GM23248 (cell line): ENCODE measurements at regions not wholly inside any gene's neighbourhood (a gene's known extent, or its start where the extent isn't known, plus 50 kb on each side); places are given as distances from the start of the nearest gene placed in this dataset.

Source experiments
- DNase-seq: peaks from one replicate; pipeline ENCODE4 v3.0.0-alpha.2; 2015
- H2AFZ ChIP-seq: fragments of 200-600 bp; sonication (generic); 2 replicates; pipeline ENCODE4 v1.6.1; 2016; ENCODE audit warnings: antibody characterized with exemption
- H3F3A ChIP-seq: fragments of 200-600 bp; sonication (generic); 2 replicates; pipeline ENCODE4 v1.6.1; 2016; ENCODE audit warnings: mild to moderate bottlenecking, antibody characterized with exemption, mixed run types; ENCODE audit not compliant: insufficient read depth
- H3K27ac ChIP-seq: fragments of 200-600 bp; sonication (generic); 2 replicates; pipeline ENCODE4 v1.5.1; 2016; ENCODE audit warnings: mild to moderate bottlenecking
- H3K27me3 ChIP-seq: fragments of 200-600 bp; sonication (generic); replicated peaks from 2 replicates; pipeline ENCODE4 v1.6.1; 2016; ENCODE audit warnings: mild to moderate bottlenecking; ENCODE audit not compliant: insufficient read depth
- H3K36me3 ChIP-seq: fragments of 200-600 bp; sonication (generic); 2 replicates; pipeline ENCODE4 v1.6.1; 2016; ENCODE audit warnings: low read depth, mild to moderate bottlenecking
- H3K4me1 ChIP-seq: fragments of 200-600 bp; sonication (generic); 2 replicates; pipeline ENCODE4 v1.6.1; 2016; ENCODE audit warnings: mild to moderate bottlenecking; ENCODE audit not compliant: insufficient read depth
- H3K4me2 ChIP-seq: fragments of 200-600 bp; sonication (generic); one replicate; pipeline ENCODE4 v1.6.1; 2016; ENCODE audit warnings: mild to moderate bottlenecking; ENCODE audit not compliant: unreplicated experiment
- H3K4me3 ChIP-seq: fragments of 200-600 bp; sonication (generic); 2 replicates; pipeline ENCODE4 v1.5.1; 2016; ENCODE audit warnings: mild to moderate bottlenecking
- H3K79me2 ChIP-seq: fragments of 200-600 bp; sonication (generic); 2 replicates; pipeline ENCODE4 v1.6.1; 2016; ENCODE audit warnings: mild to moderate bottlenecking; ENCODE audit not compliant: insufficient read depth
- H3K9ac ChIP-seq: fragments of 200-600 bp; sonication (generic); 2 replicates; pipeline ENCODE4 v1.6.1; 2016; ENCODE audit warnings: mild to moderate bottlenecking
- H3K9me2 ChIP-seq: fragments of 200-600 bp; sonication (generic); 2 replicates; pipeline ENCODE4 v1.6.1; 2016; ENCODE audit warnings: mixed run types, mild to moderate bottlenecking, moderate library complexity; ENCODE audit not compliant: insufficient read depth
- H3K9me3 ChIP-seq: fragments of 200-600 bp; sonication (generic); one replicate; pipeline ENCODE4 v1.6.1; 2017; ENCODE audit warnings: low read depth
- H4K20me1 ChIP-seq: fragments of 200-600 bp; sonication (generic); 2 replicates; pipeline ENCODE4 v1.6.0; 2016; ENCODE audit not compliant: insufficient read depth
- EZH2 ChIP-seq: fragments of 200-600 bp; sonication (generic); IDR thresholded peaks from 2 replicates; pipeline ENCODE4 v1.6.1; 2018; ENCODE audit warnings: antibody characterized with exemption, mild to moderate bottlenecking; ENCODE audit not compliant: insufficient read depth, poor library complexity, severe bottlenecking
- EZH2phosphoT487 ChIP-seq: fragments of 200-600 bp; sonication (generic); IDR thresholded peaks from 2 replicates; pipeline ENCODE4 v1.6.1; 2018; ENCODE audit warnings: antibody characterized with exemption, moderate library complexity, mild to moderate bottlenecking, low read depth; ENCODE audit not compliant: insufficient read depth
- WGBS, 2 experiments: methylation state at CpG; one replicate each; pipeline ENCODE4 v1.1.6; 2015 to 2017; ENCODE audit warnings: low lambda C conversion rate in 2 of 2, low coverage in 1 of 2; ENCODE audit errors: missing lambda C conversion rate in 2 of 2; 5-methylcytosine and 5-hydroxymethylcytosine counted together
- in situ Hi-C: fragments of 300-500 bp; cut with MboI; formaldehyde crosslinking; loops from 2 replicates; pipeline ENCODE4 v1.15.0; 2020

DNA sequence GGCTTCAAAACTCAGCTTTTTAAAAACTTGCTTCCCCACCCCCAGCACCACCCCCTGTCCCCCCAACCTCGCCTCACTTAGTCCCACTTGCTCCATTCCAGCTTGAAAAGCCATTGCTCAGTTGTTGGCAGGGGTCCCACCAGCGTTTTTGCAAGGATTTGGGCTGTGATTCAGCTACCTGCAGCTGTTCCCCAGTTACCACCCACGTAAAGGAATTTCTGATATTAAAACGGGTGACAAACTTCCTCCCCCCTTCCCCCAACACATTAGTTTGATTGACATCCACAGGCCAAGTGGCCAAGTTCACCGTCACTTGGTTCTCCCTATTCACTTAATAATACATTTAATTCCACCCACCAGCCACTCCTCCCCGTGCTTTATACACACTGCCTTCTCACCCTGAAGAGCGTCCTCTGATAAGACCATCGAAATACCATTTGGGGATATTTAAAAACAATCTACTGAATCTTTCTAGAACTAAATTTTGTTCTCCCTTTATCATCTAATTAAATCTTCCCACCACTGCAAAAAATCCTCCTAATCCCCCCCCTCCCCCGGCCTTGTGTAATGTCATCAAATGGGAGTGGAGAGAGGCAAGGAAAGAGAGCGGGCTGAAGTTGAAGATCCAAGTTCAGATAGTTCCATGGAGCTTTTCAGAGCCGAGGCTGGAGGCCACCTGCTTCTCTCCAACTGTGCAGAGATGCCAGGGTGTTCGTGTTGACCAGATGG is 55.1 kb downstream of the SOX9 start:
- H3K27me3 ChIP-seq: no peaks in the 10 kb centered on the region
- no peak overlapping the region for H3K4me2 ChIP-seq
- no peaks in the 10 kb centered on the region for H3F3A ChIP-seq
- no peaks in the 10 kb centered on the region for H3K9me2 ChIP-seq
- H4K20me1 ChIP-seq: no peaks in the 10 kb centered on the region
- H3K4me3 ChIP-seq: no peak overlapping the region
- in situ Hi-C loops: no loop called here
- H3K4me1 ChIP-seq: no peaks in the 10 kb centered on the region
- H2AFZ ChIP-seq: no peak overlapping the region
- H3K9me3 ChIP-seq: no peaks in the 10 kb centered on the region
- no peaks in the 10 kb centered on the region for H3K79me2 ChIP-seq
- no peak overlapping the region for H3K27ac ChIP-seq
- no peak for TF ChIP-seq EZH2phosphoT487
- TF ChIP-seq EZH2: no peak
- H3K9ac ChIP-seq: no peak overlapping the region
- DNase-seq: peak; percentile 14
- WGBS, 2 experiments: 71 to 72% methylated on average over 12 of the region's 12 CpGs
- H3K36me3 ChIP-seq: no peaks in the 10 kb centered on the region

DNA sequence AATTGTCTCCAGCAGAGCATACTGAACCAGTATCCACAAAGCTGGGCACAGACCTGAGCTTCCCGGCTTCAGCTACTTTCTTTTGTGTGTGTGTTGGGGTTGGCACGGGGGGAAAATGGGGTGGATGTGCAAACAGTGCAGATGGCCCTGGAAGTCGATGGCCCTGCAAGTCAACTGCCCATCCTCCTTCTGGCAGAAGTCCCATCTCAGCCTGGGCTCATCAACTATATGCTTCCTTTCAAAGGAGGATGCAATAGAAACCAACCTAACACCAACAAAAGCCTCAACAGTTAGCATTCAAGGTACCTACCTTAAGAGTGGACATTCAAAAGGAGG is 55.7 kb downstream of the SOX9 start:
- H3K9me2 ChIP-seq: no peaks in the 10 kb centered on the region
- no peak overlapping the region for H2AFZ ChIP-seq
- DNase-seq: no peak
- no peak overlapping the region for H3K4me2 ChIP-seq
- no peaks in the 10 kb centered on the region for H3K4me1 ChIP-seq
- H4K20me1 ChIP-seq: no peaks in the 10 kb centered on the region
- H3K36me3 ChIP-seq: no peaks in the 10 kb centered on the region
- no peaks in the 10 kb centered on the region for H3F3A ChIP-seq
- no peaks in the 10 kb centered on the region for H3K27me3 ChIP-seq
- in situ Hi-C loops: no loop called here
- no peaks in the 10 kb centered on the region for H3K79me2 ChIP-seq
- no peaks in the 10 kb centered on the region for H3K9me3 ChIP-seq
- TF ChIP-seq EZH2 (no peak), EZH2phosphoT487 (no peak)
- no peak overlapping the region for H3K4me3 ChIP-seq
- no peak overlapping the region for H3K27ac ChIP-seq
- WGBS, 2 experiments: 43 to 55% methylated on average over 3 of the region's 3 CpGs
- H3K9ac ChIP-seq: no peak overlapping the region

DNA sequence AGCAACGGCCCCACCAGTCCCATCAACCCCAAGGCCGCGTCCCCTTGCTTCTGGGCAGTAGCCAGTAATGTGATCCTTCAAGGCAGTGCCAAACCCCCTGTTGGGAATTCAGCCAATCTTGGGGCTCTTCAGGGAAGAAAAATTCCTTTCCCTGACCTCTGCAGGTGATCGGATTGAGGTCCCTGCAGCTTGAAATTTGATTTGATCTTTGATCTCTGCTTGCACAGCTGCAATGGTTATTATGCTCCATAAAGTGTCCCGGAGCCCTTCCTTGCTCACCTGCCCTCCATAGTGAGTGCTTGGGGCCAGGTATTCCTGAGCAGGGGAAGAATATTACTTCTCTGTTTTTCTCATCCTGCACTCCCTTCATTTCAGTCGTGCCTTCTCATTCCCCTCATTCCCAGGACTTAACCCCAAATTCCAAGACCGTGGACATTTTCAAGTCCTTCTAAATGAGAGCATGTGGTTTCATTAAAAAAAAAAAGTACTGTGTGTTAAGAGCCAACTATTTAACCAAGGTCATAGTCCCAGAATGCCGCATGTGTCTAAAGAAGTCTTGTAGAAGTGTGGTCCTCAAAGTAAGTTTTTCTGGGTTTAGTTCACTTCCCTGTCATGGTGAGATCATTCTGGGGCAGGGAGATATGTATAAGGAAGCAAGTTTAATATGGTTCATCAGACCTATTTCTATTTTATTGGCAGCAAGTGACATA is 56.3 kb downstream of the SOX9 start:
- H3K27me3 ChIP-seq: no peaks in the 10 kb centered on the region
- H3K79me2 ChIP-seq: no peaks in the 10 kb centered on the region
- H3F3A ChIP-seq: no peaks in the 10 kb centered on the region
- no peak overlapping the region for H3K9ac ChIP-seq
- H2AFZ ChIP-seq: no peak overlapping the region
- no peaks in the 10 kb centered on the region for H3K9me2 ChIP-seq
- no peaks in the 10 kb centered on the region for H4K20me1 ChIP-seq
- H3K27ac ChIP-seq: no peak overlapping the region
- in situ Hi-C loops: no loop called here
- DNase-seq: peak; percentile 8
- TF ChIP-seq EZH2 (no peak), EZH2phosphoT487 (no peak)
- H3K4me2 ChIP-seq: no peak overlapping the region
- H3K4me1 ChIP-seq: no peaks in the 10 kb centered on the region
- 85 to 86% methylated on average over 8 of the region's 8 CpGs for WGBS, 2 experiments
- H3K36me3 ChIP-seq: no peaks in the 10 kb centered on the region
- no peaks in the 10 kb centered on the region for H3K9me3 ChIP-seq
- H3K4me3 ChIP-seq: no peak overlapping the region

DNA sequence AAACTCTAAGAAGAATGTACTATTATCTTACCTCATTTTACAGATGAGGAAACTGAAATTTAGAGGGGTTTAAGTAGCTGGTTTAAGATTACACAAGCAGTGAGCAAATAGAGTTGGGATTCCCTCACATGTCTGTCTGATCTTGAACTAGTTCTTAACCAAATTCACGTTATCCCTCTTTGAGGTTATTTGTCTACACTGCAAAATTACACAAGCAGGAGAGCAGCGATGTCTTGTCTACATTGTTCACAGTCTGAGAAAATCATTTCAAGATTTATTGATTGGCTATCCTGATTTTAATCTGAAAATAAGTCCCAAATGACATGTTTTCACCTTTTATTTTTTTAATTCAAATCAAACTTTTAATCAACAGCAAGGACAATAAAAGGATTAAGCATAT is 56.9 kb downstream of the SOX9 start:
- Histone ChIP-seq H2AFZ (no peak overlapping the region), H3K4me1 (no peaks in the 10 kb centered on the region), H3K79me2 (no peaks in the 10 kb centered on the region), H3K4me2 (no peak overlapping the region), H3K9ac (no peak overlapping the region), H4K20me1 (no peaks in the 10 kb centered on the region), H3F3A (no peaks in the 10 kb centered on the region), H3K36me3 (no peaks in the 10 kb centered on the region), H3K9me2 (no peaks in the 10 kb centered on the region), H3K9me3 (no peaks in the 10 kb centered on the region), H3K4me3 (no peak overlapping the region), H3K27me3 (no peaks in the 10 kb centered on the region), H3K27ac (no peak overlapping the region)
- TF ChIP-seq EZH2phosphoT487 (no peak), EZH2 (no peak)
- in situ Hi-C loops: no loop called here
- DNase-seq: no peak
- WGBS, 2 experiments: 93 to 98% methylated on average over 2 of the region's 2 CpGs
